ENCODE measurements at regions not wholly inside any gene's neighbourhood (a gene's known extent, or its start where the extent isn't known, plus 50 kb on each side); places are given as distances from the start of the nearest gene placed in this dataset.

DNA sequence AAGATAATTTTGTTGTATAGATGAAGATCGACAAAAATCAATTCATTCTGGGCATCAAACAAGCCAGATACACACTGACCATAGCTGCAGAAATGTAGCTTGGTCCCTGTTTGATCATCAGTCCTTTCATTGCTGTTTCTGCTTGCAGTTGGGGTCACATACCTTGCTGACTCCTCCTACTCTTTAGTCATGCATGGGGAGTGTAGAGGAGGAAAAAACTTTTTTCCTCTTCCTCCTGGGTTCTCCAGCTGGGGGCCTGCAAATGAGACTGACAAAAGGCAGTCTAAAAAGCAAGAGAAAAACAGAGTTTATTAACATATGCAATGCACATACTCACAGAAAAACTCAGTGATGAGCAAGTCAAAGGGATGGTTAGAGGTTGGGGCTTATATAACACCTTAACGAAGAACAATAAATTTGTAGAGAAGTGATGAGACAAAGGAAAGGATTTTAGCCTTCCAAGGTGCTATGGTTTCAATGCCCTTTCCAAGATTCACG, 105.8 kb downstream of the QRSL1 start:
- Mint-ChIP-seq H3K27ac (no peak overlapping the region), H3K4me1 (ENCODE audit: low read depth) (no peaks in the 10 kb centered on the region), H3K36me3 (ENCODE audit: low read depth) (no peaks in the 10 kb centered on the region), H3K27me3 (peaks cover 12% of the 10 kb centered on the region), H3K9me3 (peaks cover 3% of the 10 kb centered on the region), H3K4me3 (no peak overlapping the region)
- TF ChIP-seq, protein P1, sequence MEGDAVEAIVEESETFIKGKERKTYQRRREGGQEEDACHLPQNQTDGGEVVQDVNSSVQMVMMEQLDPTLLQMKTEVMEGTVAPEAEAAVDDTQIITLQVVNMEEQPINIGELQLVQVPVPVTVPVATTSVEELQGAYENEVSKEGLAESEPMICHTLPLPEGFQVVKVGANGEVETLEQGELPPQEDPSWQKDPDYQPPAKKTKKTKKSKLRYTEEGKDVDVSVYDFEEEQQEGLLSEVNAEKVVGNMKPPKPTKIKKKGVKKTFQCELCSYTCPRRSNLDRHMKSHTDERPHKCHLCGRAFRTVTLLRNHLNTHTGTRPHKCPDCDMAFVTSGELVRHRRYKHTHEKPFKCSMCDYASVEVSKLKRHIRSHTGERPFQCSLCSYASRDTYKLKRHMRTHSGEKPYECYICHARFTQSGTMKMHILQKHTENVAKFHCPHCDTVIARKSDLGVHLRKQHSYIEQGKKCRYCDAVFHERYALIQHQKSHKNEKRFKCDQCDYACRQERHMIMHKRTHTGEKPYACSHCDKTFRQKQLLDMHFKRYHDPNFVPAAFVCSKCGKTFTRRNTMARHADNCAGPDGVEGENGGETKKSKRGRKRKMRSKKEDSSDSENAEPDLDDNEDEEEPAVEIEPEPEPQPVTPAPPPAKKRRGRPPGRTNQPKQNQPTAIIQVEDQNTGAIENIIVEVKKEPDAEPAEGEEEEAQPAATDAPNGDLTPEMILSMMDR (IDR thresholded peaks at IDR 0.05) = no peak
- DNase-seq (no peak), ATAC-seq (no peak)
- POLR2A ChIA-PET = no interaction called here
- intact Hi-C loops (cut with micrococcal nuclease) = no loop called here
- CTCF ChIA-PET = no interaction called here

DNA sequence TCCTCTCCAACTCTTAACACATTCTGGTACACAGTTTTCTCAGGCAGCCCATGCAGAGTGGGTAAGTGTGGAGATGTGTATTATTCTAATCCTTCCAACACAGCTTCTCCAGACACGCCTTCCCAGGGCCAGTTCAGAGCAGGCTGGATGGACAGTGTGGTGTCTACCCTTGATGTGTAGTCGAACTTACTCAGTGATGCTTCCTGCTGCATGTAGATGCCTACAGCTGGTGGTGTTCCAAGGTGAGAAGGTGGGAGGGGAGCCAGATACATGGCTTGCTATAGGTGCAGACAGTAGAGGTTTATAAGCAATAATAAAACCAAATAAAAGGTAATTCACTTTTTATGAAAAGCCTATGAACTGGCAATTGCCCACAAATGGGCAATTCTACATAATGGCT, 104.0 kb downstream of the QRSL1 start:
- Mint-ChIP-seq H3K27ac (no peak overlapping the region), H3K4me3 (no peak overlapping the region), H3K36me3 (ENCODE audit: low read depth) (no peaks in the 10 kb centered on the region), H3K4me1 (ENCODE audit: low read depth) (no peaks in the 10 kb centered on the region), H3K9me3 (peaks cover 3% of the 10 kb centered on the region), H3K27me3 (peaks cover 10% of the 10 kb centered on the region)
- DNase-seq = no peak
- TF ChIP-seq, protein P1 (IDR thresholded peaks at IDR 0.05) = no peak
- intact Hi-C loops (cut with micrococcal nuclease) = no loop called here
- no peak for ATAC-seq
- ChIA-PET CTCF (no interaction called here), POLR2A (no interaction called here)

DNA sequence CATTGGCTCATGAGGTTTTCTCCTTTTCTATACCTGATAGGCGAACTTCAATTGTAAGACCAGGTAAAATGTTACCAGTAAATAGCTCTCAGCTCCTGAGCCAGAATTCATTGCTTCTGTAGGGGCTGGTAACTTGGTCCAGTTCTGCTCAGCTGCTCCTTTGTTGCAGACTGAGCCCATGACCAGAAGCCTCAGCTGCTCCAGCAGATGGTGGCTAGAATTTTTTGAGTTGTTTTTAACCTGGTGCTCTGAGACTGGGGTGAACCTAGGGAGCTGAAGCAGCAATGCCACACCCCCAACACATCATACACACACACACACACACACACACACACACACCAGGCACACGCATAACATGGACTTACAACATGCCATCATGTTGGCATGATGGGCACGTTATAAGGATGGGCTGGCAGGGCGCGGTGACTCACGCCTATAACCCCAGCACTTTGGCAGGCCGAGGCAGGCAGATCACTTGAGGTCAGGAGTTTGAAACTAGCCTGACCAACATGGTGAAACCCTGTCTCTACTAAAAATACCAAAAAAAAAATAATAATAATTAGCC, 103.1 kb downstream of the QRSL1 start:
- no peak overlapping the region for H3K27ac Mint-ChIP-seq
- no peaks in the 10 kb centered on the region for H3K4me1 Mint-ChIP-seq (ENCODE audit: low read depth)
- ATAC-seq (no peak), DNase-seq (no peak)
- POLR2A ChIA-PET = no interaction called here
- no peak overlapping the region for H3K4me3 Mint-ChIP-seq
- peaks cover 3% of the 10 kb centered on the region for H3K9me3 Mint-ChIP-seq
- intact Hi-C loops (cut with micrococcal nuclease) = no loop called here
- TF ChIP-seq, protein P1 (IDR thresholded peaks at IDR 0.05) = no peak
- H3K27me3 Mint-ChIP-seq = peaks cover 8% of the 10 kb centered on the region
- CTCF ChIA-PET = interaction anchor here (1.1 kb wide), 1 partner anchor 265 kb away, joined by 3 read pairs; no protein-coding TSS in a partner anchor
- H3K36me3 Mint-ChIP-seq (ENCODE audit: low read depth) = no peaks in the 10 kb centered on the region

DNA sequence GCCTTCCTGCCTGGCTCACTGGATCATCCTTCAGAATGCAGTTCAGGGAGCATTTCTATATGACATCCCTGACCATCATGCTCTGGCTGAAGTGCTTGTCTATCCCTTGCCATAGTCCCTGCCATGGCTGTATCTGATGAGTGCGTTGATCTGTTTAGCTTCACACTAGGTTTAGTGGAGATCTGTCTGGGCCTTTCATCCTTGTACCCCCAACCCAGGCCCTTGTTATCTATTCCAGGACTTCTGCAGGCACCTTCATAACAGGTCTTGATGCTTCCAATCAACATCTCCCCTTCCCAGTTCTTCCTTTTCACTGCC, 102.4 kb downstream of the QRSL1 start:
- Mint-ChIP-seq H3K9me3 (peaks cover 3% of the 10 kb centered on the region), H3K4me1 (ENCODE audit: low read depth) (no peaks in the 10 kb centered on the region), H3K4me3 (no peak overlapping the region), H3K36me3 (ENCODE audit: low read depth) (no peaks in the 10 kb centered on the region), H3K27me3 (peaks cover 8% of the 10 kb centered on the region), H3K27ac (no peak overlapping the region)
- ATAC-seq (no peak), DNase-seq (no peak)
- CTCF ChIA-PET = interaction anchor here (1.1 kb wide), 1 partner anchor 266 kb away, joined by 3 read pairs; no protein-coding TSS in a partner anchor
- intact Hi-C loops (cut with micrococcal nuclease) = no loop called here
- POLR2A ChIA-PET = no interaction called here
- TF ChIP-seq, protein P1 (IDR thresholded peaks at IDR 0.05) = no peak

DNA sequence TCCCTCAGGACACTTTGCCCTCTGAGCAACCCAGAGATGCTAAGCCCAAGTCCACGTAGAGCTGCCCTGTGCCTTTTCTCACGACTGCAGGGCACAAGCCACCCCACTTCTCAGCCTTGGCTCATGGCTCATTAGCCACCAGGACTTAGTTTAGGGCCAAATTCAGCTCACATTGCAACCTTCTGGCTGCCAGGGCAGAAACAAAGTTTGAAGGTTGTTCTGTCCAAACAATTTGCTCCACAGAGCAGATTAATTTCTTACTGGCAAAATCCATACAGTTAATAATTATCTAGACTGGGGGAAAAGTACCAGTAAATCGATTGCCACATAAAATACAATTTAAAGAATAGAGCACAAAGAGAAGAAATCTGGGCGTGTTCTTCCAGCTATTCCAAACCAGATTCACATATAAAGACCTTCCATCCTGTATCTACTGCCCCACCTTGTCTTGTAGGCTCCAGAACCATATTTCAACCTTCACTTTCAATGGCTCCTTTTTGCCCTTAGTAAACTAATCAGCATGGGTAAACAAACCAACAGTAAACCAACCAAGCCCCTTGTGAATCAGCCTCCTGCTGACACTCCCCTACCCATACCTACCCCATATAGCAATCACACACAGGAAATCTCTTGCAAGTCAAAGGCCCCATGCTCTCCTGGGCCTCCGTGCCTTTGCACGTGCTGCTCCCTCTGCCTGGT, 101.9 kb downstream of the QRSL1 start:
- H3K9me3 Mint-ChIP-seq = peaks cover 3% of the 10 kb centered on the region
- intact Hi-C loops (cut with micrococcal nuclease) = no loop called here
- no peak overlapping the region for H3K27ac Mint-ChIP-seq
- CTCF ChIA-PET = interaction anchor here (1.1 kb wide), 1 partner anchor 16 kb away, joined by 3 read pairs; no protein-coding TSS in a partner anchor
- DNase-seq (no peak), ATAC-seq (no peak)
- peaks cover 8% of the 10 kb centered on the region for H3K27me3 Mint-ChIP-seq
- H3K36me3 Mint-ChIP-seq (ENCODE audit: low read depth) = no peaks in the 10 kb centered on the region
- H3K4me1 Mint-ChIP-seq (ENCODE audit: low read depth) = no peaks in the 10 kb centered on the region
- POLR2A ChIA-PET = interaction anchor here (0.6 kb wide), 1 partner anchor 51 kb away, joined by 3 read pairs; no protein-coding TSS in a partner anchor
- TF ChIP-seq, protein P1 (IDR thresholded peaks at IDR 0.05) = no peak
- no peak overlapping the region for H3K4me3 Mint-ChIP-seq
